Left colon (tissue), 2 donors: ENCODE measurements at regions not wholly inside any gene's neighbourhood (a gene's known extent, or its start where the extent isn't known, plus 50 kb on each side); places are given as distances from the start of the nearest gene placed in this dataset.
"Not testable (repeated sequence)": the region's sequence is repeated elsewhere in the genome, so short reads cannot be mapped to it uniquely, and the experiment has no call there.

ENCODE experiments used
- ATAC-seq: fragments of 200-7000 bp; cut with Tn5 transposase; one replicate; pipeline ENCODE4 v1.9.1; 2020; ENCODE audit warnings: mild to moderate bottlenecking, moderate library complexity
- DNase-seq, 2 donors: peaks; one replicate each; pipeline ENCODE4 v3.0.0-alpha.2; 2020
- intact Hi-C, 2 donors: fragments of 100-400 bp; cut with DNase I in 1 of 2; cut with micrococcal nuclease in 1 of 2; formaldehyde crosslinking; loops; one replicate each; pipeline versions ENCODE4 v1.11.2 to v1.14.0; 2022; cut with DNase I, micrococcal nuclease
- donor health status: DM: no; HTN: no; CAD: no.
- donor health status: DM: yes; HTN: yes; CAD: no.

- intact Hi-C loops: no loop called here
- DNase-seq (no peak), ATAC-seq (no peak)
Observed at GRCh38 chr5:165405340-165405739, 1899.9 kb downstream of the MAT2B start.

- no peak for DNase-seq
- intact Hi-C loops: no loop called here
- ATAC-seq: no peak
Observed at GRCh38 chr5:165407352-165407751, 1901.9 kb downstream of the MAT2B start.

DNA sequence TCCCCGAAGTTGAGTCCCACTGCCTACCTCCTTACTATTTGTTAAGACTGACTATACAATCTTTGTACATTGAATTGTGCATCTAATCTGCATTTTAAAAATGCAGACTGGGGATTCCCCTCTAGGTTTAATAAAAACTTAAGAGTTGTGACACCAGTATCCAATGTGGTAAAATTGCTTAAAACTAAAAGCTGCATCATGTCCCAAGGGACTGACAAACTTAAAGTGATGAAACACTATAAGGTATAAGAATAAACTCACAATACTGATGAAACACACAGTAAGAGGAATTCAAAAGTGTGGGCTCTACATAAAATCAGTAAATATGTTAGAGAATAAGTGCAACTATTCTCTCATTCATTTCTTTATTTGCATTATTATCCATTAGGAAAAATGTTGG lies 1905.1 kb downstream of the MAT2B start:
- no peak for DNase-seq
- intact Hi-C loops: no loop called here
- no peak for ATAC-seq

DNA sequence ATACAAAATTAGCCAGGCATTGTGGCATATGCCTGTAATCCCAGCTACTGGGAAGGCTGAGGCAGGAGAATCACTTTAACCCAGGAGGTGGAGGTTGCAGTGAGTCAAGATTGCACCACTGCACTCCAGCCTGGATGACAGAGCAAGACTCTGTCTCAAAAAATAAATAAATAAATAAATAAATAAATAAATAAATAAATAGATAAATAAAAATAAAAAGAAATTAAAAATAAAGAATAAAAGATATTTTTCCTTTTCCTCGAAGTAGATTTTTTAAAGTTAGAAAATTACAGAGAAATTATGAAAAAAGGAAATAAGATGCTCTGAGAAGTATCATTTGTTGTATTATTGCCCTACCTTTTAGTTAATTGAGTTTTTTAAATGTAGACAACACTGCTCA lies 1906.1 kb downstream of the MAT2B start:
- ATAC-seq, intact Hi-C loops, DNase-seq: not testable (repeated sequence)

- DNase-seq (no peak), ATAC-seq (no peak)
- intact Hi-C loops: no loop called here
Observed at GRCh38 chr5:165420493-165420892, 1915.1 kb downstream of the MAT2B start.

DNA sequence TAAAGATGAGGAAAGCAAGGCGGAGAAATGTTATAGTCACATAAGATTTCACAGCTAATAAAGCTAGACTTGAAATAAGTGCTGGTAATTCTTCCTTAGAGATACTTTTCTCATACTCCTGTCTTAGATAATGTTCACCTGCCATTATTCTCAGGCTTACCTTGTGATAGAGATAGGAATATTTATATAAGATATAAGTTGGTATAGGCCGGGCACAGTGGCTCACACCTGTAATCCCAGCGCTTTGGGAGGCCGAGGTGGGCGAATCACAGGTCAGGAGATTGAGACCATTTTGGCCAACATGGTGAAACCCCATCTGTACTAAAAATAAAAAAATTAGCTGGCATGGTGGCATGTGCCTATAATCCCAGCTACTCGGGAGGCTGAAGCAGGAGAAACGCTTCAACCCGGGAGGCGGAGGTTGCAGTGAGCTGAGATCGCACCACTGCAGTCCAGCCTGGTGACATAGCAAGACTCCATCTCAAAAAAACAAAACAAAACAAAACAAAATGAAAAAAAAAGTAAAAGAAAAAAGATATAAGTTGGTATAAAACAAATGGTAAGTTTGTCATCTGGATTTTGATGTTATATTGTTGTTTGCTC lies 1918.4 kb downstream of the MAT2B start:
- DNase-seq: no peak
- intact Hi-C loops: no loop called here
- ATAC-seq: no peak

DNA sequence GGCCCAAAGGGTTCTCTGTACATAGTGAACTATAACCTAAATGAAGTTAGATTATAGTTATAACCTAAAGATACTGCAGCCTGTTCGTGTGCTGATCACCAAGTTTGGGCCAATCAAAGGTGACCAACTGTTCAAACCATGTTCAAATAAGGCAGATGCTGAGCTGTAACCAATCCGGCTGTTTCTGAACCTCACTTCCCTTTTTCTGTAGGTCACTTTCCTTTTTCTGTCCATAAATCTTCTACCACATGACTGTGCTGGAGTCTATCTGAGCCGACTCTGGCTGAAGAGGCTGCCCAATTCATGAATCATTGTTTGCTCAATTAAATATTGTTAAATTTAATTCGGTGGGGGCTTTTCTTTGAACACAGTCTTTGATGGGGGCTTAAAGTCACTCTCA lies 1920.2 kb downstream of the MAT2B start:
- DNase-seq (no peak), ATAC-seq (no peak)
- intact Hi-C loops: no loop called here

DNA sequence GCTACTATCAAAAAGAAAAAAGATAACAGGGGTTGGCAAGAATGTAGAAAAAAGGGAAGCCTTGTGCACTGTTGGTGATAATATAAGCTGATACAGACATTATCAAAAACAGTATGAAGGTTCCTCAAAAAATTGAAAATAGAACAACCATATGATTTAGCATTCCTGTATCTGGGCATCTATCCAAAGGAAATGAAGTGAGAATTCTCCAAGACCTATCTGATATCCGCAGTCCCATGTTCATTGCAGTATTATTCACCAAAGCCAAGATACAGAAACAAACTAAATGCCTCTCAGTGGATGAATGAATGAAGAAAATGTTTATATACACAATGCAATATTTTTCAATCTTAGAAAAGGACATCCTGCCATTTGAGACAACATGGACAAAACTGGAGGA lies 1943.3 kb downstream of the MAT2B start:
- intact Hi-C loops: no loop called here
- no peak for DNase-seq
- ATAC-seq: no peak

DNA sequence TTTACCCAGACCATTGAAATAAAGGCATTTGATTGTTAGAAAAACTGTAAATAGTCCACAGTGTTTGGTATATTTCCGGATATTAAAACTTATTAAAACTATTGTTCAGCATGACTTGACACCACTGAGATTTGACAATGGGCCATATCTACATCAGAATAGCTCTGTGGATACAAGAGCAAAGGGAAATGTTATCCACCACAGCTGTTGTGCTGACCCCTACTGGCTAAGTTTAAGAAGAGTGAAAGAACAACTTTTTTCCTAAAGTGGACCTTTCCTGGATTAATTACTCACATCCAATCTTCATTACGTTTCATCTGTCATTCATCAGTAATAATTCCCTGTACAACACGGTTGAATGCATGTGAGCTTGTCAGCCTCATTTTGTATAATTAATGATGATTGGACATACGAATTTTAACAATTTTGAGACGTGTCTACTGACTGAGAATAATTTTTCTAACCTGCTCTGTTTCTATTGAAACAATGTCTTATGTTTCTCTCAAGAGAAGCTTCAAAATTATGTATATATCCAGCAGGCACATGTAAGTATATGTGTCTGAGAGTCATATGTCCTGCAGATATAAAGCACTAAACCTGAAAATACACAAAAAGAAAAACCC lies 1952.6 kb downstream of the MAT2B start:
- ATAC-seq (no peak), DNase-seq (no peak)
- intact Hi-C loops: no loop called here

- intact Hi-C loops: no loop called here
- DNase-seq (no peak), ATAC-seq (no peak)
Observed at GRCh38 chr5:165459232-165459631, 1953.8 kb downstream of the MAT2B start.

- intact Hi-C loops: no loop called here
- no peak for DNase-seq
- ATAC-seq: no peak
Observed at GRCh38 chr5:165460911-165461310, 1955.5 kb downstream of the MAT2B start.

- no peak for ATAC-seq
- intact Hi-C loops: no loop called here
- no peak for DNase-seq
Observed at GRCh38 chr5:165477546-165477945, 1972.1 kb downstream of the MAT2B start.

GRCh38 chr5:165495829-165496380 lies 1990.5 kb downstream of the MAT2B start:
- intact Hi-C loops: no loop called here
- ATAC-seq: no peak
- no peak for DNase-seq

DNA sequence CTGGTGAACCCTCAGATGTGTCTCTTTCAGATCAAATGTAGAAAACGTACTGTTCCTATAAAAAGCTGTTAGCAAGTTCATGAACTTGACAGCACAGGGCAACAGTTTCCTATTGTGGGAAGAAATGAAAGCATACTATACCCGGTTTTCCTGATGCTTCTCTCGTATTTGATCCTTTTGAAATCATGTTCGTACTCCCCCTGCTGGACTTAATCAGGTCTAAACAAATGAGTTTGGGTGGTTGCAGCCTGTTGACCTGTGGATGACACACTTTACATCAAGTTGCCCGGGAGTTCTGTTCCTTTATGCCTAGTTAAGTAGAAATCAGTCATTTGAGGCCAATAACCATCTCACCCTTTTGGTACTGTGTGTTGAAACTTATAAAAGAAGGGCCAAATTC lies 1992.3 kb downstream of the MAT2B start:
- ATAC-seq: no peak
- intact Hi-C loops: no loop called here
- DNase-seq: no peak

GRCh38 chr5:165502893-165503691 lies 1997.7 kb downstream of the MAT2B start:
- DNase-seq: no peak
- no peak for ATAC-seq
- intact Hi-C loops: no loop called here

DNA sequence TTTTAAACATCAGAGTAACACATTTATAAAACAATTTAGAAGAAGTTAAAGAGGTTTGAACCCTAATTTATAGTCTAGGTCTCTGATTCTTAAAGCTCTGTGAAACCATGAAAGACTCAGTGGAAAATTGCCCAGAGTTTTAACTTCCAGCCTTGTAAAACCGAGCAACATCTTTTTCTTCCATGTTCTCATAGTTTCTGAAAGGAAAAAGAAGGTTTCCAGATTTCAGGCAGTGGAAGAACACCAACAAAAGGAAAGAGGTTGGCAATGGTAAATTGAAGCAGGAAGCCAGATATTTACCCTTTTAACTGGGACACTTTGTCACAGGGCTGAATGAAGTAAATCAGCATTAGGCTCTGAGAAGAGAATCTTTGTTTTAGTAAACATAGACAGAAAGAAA lies 1999.3 kb downstream of the MAT2B start:
- no peak for DNase-seq
- ATAC-seq: no peak
- intact Hi-C loops: no loop called here

DNA sequence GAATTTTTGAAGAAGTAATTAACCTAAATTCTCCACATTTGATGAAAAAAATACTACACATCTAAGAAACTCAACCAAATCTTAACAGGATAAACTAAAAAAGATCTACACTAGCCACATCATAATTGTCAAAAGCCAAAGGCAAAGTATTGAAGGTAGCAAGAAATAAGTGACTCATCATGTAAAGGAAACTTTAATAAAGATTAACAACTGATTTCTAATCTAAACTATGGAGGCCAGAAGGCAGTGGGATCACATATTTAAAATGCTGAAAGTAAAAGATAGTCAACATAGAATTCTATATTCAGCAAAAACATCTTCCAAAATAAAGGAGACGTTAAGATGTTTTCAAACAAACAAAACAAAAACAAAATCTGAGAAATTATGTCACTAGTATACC lies 2002.9 kb downstream of the MAT2B start:
- no peak for DNase-seq
- intact Hi-C loops: no loop called here

DNA sequence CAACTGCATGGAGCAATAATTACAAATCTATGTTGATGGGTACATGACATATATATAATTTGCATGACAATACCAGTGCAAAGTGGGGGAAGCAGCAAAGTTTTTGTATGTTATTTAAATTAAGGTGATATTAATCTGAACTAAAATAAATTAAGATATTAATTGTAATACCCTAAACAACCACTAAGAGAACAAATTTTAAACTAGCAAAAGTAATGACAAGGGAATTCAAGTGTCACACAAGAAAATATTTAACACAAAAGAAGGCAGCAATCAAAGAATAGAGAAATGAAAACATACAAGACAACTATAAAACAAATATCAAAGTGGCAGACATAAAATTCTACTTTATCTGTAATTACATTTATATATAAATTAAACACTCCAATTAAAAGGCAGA lies 2003.4 kb downstream of the MAT2B start:
- ATAC-seq (no peak), DNase-seq (no peak)
- intact Hi-C loops: no loop called here

More for the DNA sequence above, 2002.9 kb downstream of the MAT2B start:
- ATAC-seq: no peak

- no peak for ATAC-seq
- intact Hi-C loops: no loop called here
- no peak for DNase-seq
Observed at GRCh38 chr5:165521816-165522610, 2016.6 kb downstream of the MAT2B start.
